Mucosa of descending colon (tissue), 3 donors: ENCODE measurements at regions not wholly inside any gene's neighbourhood (a gene's known extent, or its start where the extent isn't known, plus 50 kb on each side); places are given as distances from the start of the nearest gene placed in this dataset.

Experiments used
- ATAC-seq: fragments of 200-7000 bp; cut with Tn5 transposase; one replicate; pipeline ENCODE4 v1.9.1; 2020; ENCODE audit warnings: mild to moderate bottlenecking, moderate library complexity
- DNase-seq, 3 donors: peaks; one replicate each; pipeline ENCODE4 v3.0.0-alpha.2; 2020
- H3K36me3 ChIP-seq: fragments of 200-600 bp; one replicate; pipeline ENCODE4 v1.8.0; 2021; ENCODE audit warnings: low read depth, mild to moderate bottlenecking
- H3K4me1 ChIP-seq: fragments of 200-600 bp; one replicate; pipeline ENCODE4 v1.8.0; 2021; ENCODE audit warnings: low read depth, mild to moderate bottlenecking
- H3K4me3 ChIP-seq: fragments of 200-600 bp; one replicate; pipeline ENCODE4 v1.8.0; 2021; ENCODE audit warnings: mild to moderate bottlenecking
- H3K9me3 ChIP-seq: fragments of 200-600 bp; one replicate; pipeline ENCODE4 v1.8.0; 2021; ENCODE audit warnings: mild to moderate bottlenecking
- CTCF ChIP-seq: fragments of 200-600 bp; IDR thresholded peaks from one replicate; pipeline ENCODE4 v1.8.0; 2022; ENCODE audit warnings: antibody characterized with exemption, mild to moderate bottlenecking
- intact Hi-C, 2 donors: fragments of 100-400 bp; cut with DNase I in 1 of 2; cut with micrococcal nuclease in 1 of 2; formaldehyde crosslinking; loops; one replicate each; pipeline versions ENCODE4 v1.11.0 to v1.11.1; 2022; cut with DNase I, micrococcal nuclease
- donor health status: DM: no; HTN: no; CAD: no; lungs with moderate emphysema.
- donor health status: DM: no; HTN: no; CAD: no.
- donor health status: DM: no; HTN: yes; CAD: no.

- intact Hi-C loops = no loop called here
- DNase-seq (no peak), ATAC-seq (no peak)
- Histone ChIP-seq H3K9me3 (peaks cover 25% of the 10 kb centered on the region), H3K36me3 (no peaks in the 10 kb centered on the region), H3K4me1 (no peaks in the 10 kb centered on the region), H3K4me3 (no peak overlapping the region)
- TF ChIP-seq CTCF = no peak
Observed at GRCh38 chr5:12459326-12459725, 555.1 kb upstream of the CTNND2 start.

- Histone ChIP-seq H3K9me3 (peaks cover 16% of the 10 kb centered on the region), H3K4me1 (no peaks in the 10 kb centered on the region), H3K36me3 (no peaks in the 10 kb centered on the region), H3K4me3 (no peak overlapping the region)
- DNase-seq (no peak), ATAC-seq (no peak)
- no peak for TF ChIP-seq CTCF
- intact Hi-C loops = no loop called here
Observed at GRCh38 chr5:12419075-12419474, 514.8 kb upstream of the CTNND2 start.

GRCh38 chr5:12413585-12413984 lies 509.3 kb upstream of the CTNND2 start:
- intact Hi-C loops = no loop called here
- no peak for DNase-seq

GRCh38 chr5:12413075-12413474 lies 508.8 kb upstream of the CTNND2 start:
- no peaks in the 10 kb centered on the region for H3K4me1 ChIP-seq
- intact Hi-C loops = no loop called here
- H3K4me3 ChIP-seq = no peak overlapping the region
- no peaks in the 10 kb centered on the region for H3K36me3 ChIP-seq
- DNase-seq (no peak), ATAC-seq (no peak)
- H3K9me3 ChIP-seq = peaks cover 24% of the 10 kb centered on the region
- TF ChIP-seq CTCF = no peak

More at GRCh38 chr5:12413585-12413984, 509.3 kb upstream of the CTNND2 start:
- no peak for ATAC-seq
- H3K4me1 ChIP-seq = no peaks in the 10 kb centered on the region
- no peaks in the 10 kb centered on the region for H3K36me3 ChIP-seq
- no peak for TF ChIP-seq CTCF
- no peak overlapping the region for H3K4me3 ChIP-seq
- peaks cover 24% of the 10 kb centered on the region for H3K9me3 ChIP-seq

- Histone ChIP-seq H3K4me1 (no peaks in the 10 kb centered on the region), H3K4me3 (no peak overlapping the region), H3K9me3 (peaks cover 17% of the 10 kb centered on the region), H3K36me3 (no peaks in the 10 kb centered on the region)
- ATAC-seq (no peak), DNase-seq (no peak)
- intact Hi-C loops = no loop called here
- TF ChIP-seq CTCF = no peak
Observed at GRCh38 chr5:12399868-12400267, 495.6 kb upstream of the CTNND2 start.

- DNase-seq (no peak), ATAC-seq (no peak)
- Histone ChIP-seq H3K36me3 (no peaks in the 10 kb centered on the region), H3K4me1 (no peaks in the 10 kb centered on the region), H3K9me3 (peaks cover 20% of the 10 kb centered on the region), H3K4me3 (no peak overlapping the region)
- no peak for TF ChIP-seq CTCF
- intact Hi-C loops = no loop called here
Observed at GRCh38 chr5:12392246-12392645, 488.0 kb upstream of the CTNND2 start.
